ENCODE measurements at regions not wholly inside any gene's neighbourhood (a gene's known extent, or its start where the extent isn't known, plus 50 kb on each side); places are given as distances from the start of the nearest gene placed in this dataset.

- TF ChIP-seq CTCF (IDR thresholded peaks at IDR 0.05): no peak
- no peak for TF ChIP-seq POLR2AphosphoS5 (IDR thresholded peaks at IDR 0.05)
- TF ChIP-seq POLR2A (IDR thresholded peaks at IDR 0.05): no peak
Observed at GRCh38 chr1:239952348-239953308, 139.1 kb upstream of the FMN2 start.
